SU-DHL-6 (cell line): ENCODE measurements at regions not wholly inside any gene's neighbourhood (a gene's known extent, or its start where the extent isn't known, plus 50 kb on each side); places are given as distances from the start of the nearest gene placed in this dataset.

ENCODE experiments used
- H2AFZ ChIP-seq: fragments of 200-600 bp; sonication (generic); 2 replicates; pipeline ENCODE4 v1.6.1; 2014; ENCODE audit warnings: low read depth, mild to moderate bottlenecking, moderate library complexity, mixed read lengths, antibody characterized with exemption, low read length; ENCODE audit not compliant: severe bottlenecking
- H3F3A ChIP-seq: fragments of 200-600 bp; shearing (Covaris generic); 2 replicates; pipeline ENCODE4 v1.6.0; 2016; ENCODE audit warnings: antibody characterized with exemption, mild to moderate bottlenecking; ENCODE audit not compliant: insufficient read depth
- H3K27ac ChIP-seq: fragments of 200-600 bp; sonication (generic); 2 replicates; pipeline ENCODE4 v1.5.1; 2016; ENCODE audit warnings: low read depth, mild to moderate bottlenecking, low read length, moderate library complexity, mixed read lengths
- H3K27me3 ChIP-seq: fragments of 200-600 bp; sonication (generic), shearing (Covaris generic); 2 replicates; pipeline ENCODE4 v1.6.0; 2014; ENCODE audit warnings: mild to moderate bottlenecking, low read length
- H3K36me3 ChIP-seq: fragments of 200-600 bp; sonication (generic); 2 replicates; pipeline ENCODE4 v1.6.1; 2014; ENCODE audit warnings: mild to moderate bottlenecking, low read length, mixed read lengths
- H3K4me2 ChIP-seq: fragments of 300-600, 200-600 bp; shearing (Covaris generic), sonication (generic); 2 replicates; pipeline ENCODE4 v1.6.0; 2014; ENCODE audit warnings: low read length, low read depth, mild to moderate bottlenecking; ENCODE audit not compliant: poor library complexity, severe bottlenecking
- H3K4me3 ChIP-seq: fragments of 200-600 bp; sonication (generic); 2 replicates; pipeline ENCODE4 v1.5.1; 2014; ENCODE audit warnings: antibody characterized with exemption, low read length, mild to moderate bottlenecking, mixed read lengths; ENCODE audit not compliant: insufficient read depth, poor library complexity, severe bottlenecking
- H3K79me2 ChIP-seq: fragments of 200-600 bp; sonication (generic); 2 replicates; pipeline ENCODE4 v1.6.1; 2014; ENCODE audit warnings: mild to moderate bottlenecking, low read length, moderate library complexity; ENCODE audit not compliant: insufficient read depth
- H3K9ac ChIP-seq: fragments of 200-600 bp; sonication (generic); 2 replicates; pipeline ENCODE4 v1.7.0; 2014; ENCODE audit warnings: mild to moderate bottlenecking, low read length
- H3K9me2 ChIP-seq: fragments of 200-600 bp; sonication (generic); replicated peaks from 2 replicates; pipeline ENCODE4 v1.6.1; 2014; ENCODE audit warnings: low read length; ENCODE audit not compliant: insufficient read depth
- H3K9me3 ChIP-seq: fragments of 200-600 bp; sonication (generic); 2 replicates; pipeline ENCODE4 v1.6.1; 2014; ENCODE audit warnings: low read length, mixed read lengths; ENCODE audit not compliant: insufficient read depth
- H4K20me1 ChIP-seq: fragments of 200-600 bp; sonication (generic); 2 replicates; pipeline ENCODE4 v1.6.1; 2014; ENCODE audit warnings: low read depth, mild to moderate bottlenecking, antibody characterized with exemption, low read length, moderate library complexity, mixed read lengths
- CTCF ChIP-seq: fragments of 200-600 bp; sonication (generic); IDR thresholded peaks from one replicate; pipeline ENCODE4 v1.5.1; 2017; ENCODE audit warnings: antibody characterized with exemption, mild to moderate bottlenecking, low read length, moderate library complexity; ENCODE audit not compliant: insufficient read depth, poor library complexity, severe bottlenecking
- EZH2phosphoT487 ChIP-seq: fragments of 200-600 bp; sonication (generic), shearing (Covaris generic); conservative IDR thresholded peaks from 2 replicates; pipeline ENCODE4 v1.6.1; 2018; ENCODE audit warnings: mild to moderate bottlenecking, antibody characterized with exemption, low read length, moderate library complexity, mixed read lengths

GRCh38 chrX:13494562-13494961 is 74.8 kb upstream of the EGFL6 start:
- no peaks in the 10 kb centered on the region for H3K9me3 ChIP-seq
- H3K4me2 ChIP-seq = no peak overlapping the region
- H3K27me3 ChIP-seq = no peaks in the 10 kb centered on the region
- no peak overlapping the region for H2AFZ ChIP-seq
- H3K79me2 ChIP-seq = no peaks in the 10 kb centered on the region
- TF ChIP-seq CTCF (no peak), EZH2phosphoT487 (no peak)
- no peaks in the 10 kb centered on the region for H4K20me1 ChIP-seq
- H3F3A ChIP-seq = no peaks in the 10 kb centered on the region
- no peak overlapping the region for H3K4me3 ChIP-seq
- H3K36me3 ChIP-seq = no peaks in the 10 kb centered on the region
- H3K9me2 ChIP-seq = no peaks in the 10 kb centered on the region
- no peak overlapping the region for H3K27ac ChIP-seq
- no peak overlapping the region for H3K9ac ChIP-seq

- Histone ChIP-seq H3K9ac (no peak overlapping the region), H3K4me2 (no peak overlapping the region), H3K79me2 (no peaks in the 10 kb centered on the region), H3K9me3 (no peaks in the 10 kb centered on the region), H3K36me3 (no peaks in the 10 kb centered on the region), H4K20me1 (no peaks in the 10 kb centered on the region), H3K9me2 (no peaks in the 10 kb centered on the region), H3K27ac (no peak overlapping the region), H3F3A (no peaks in the 10 kb centered on the region), H3K4me3 (no peak overlapping the region), H2AFZ (no peak overlapping the region), H3K27me3 (no peaks in the 10 kb centered on the region)
- TF ChIP-seq EZH2phosphoT487 = no peak
- no peak for TF ChIP-seq CTCF
Observed at GRCh38 chrX:13493659-13494058, 75.7 kb upstream of the EGFL6 start.

DNA sequence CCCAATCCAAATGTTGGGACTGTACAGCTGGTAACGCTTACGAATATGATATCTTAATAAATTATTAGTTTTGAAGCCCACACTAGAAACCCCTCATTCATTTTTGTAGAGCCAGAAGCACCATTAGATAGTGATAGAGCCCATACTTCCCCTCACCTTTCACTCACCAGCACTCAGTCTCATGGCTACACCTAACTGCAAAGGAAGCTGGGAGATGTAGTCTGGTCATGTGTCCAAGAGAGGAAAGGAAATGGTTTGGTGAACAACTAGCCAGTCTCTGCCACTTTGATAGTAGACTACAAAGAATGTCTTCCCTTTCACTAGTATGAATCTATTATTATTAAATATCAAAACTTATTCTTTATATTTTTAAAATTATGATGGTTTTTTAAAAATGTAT is 77.1 kb upstream of the EGFL6 start:
- no peak overlapping the region for H3K4me3 ChIP-seq
- H3K27me3 ChIP-seq = no peaks in the 10 kb centered on the region
- H2AFZ ChIP-seq = no peak overlapping the region
- H3K4me2 ChIP-seq = no peak overlapping the region
- H3K27ac ChIP-seq = no peak overlapping the region
- H3F3A ChIP-seq = peaks cover 8% of the 10 kb centered on the region
- TF ChIP-seq EZH2phosphoT487 (no peak), CTCF (no peak)
- no peaks in the 10 kb centered on the region for H3K36me3 ChIP-seq
- no peaks in the 10 kb centered on the region for H3K9me2 ChIP-seq
- no peak overlapping the region for H3K9ac ChIP-seq
- no peaks in the 10 kb centered on the region for H3K9me3 ChIP-seq
- H3K79me2 ChIP-seq = no peaks in the 10 kb centered on the region
- H4K20me1 ChIP-seq = no peaks in the 10 kb centered on the region

DNA sequence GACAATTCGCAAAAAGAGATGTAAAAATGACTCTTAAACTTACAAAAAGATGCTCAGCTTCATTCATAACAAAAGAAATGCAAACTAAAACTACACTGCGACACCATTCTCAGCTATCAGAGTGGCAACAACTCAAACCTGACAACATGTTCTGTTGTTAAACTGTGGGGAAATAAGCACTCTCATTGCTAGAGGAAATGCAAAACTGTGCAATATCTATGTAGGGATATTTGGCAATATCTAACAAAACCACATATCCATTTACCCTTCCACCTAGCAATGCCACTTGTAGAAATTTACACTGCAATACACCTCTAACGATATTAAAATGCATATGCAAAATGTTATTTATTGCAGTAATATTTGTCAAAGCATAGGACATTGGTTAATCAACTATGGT is 78.3 kb upstream of the EGFL6 start:
- Histone ChIP-seq H3K9me2 (no peaks in the 10 kb centered on the region), H3K9me3 (no peaks in the 10 kb centered on the region), H3K4me3 (no peak overlapping the region), H4K20me1 (no peaks in the 10 kb centered on the region), H3K9ac (no peak overlapping the region), H2AFZ (no peak overlapping the region), H3K27ac (no peak overlapping the region), H3K36me3 (no peaks in the 10 kb centered on the region), H3K27me3 (no peaks in the 10 kb centered on the region), H3K79me2 (no peaks in the 10 kb centered on the region), H3F3A (peaks cover 11% of the 10 kb centered on the region), H3K4me2 (no peak overlapping the region)
- TF ChIP-seq CTCF (no peak), EZH2phosphoT487 (no peak)
